IPS DF 6.9 (cell line): ENCODE measurements at regions not wholly inside any gene's neighbourhood (a gene's known extent, or its start where the extent isn't known, plus 50 kb on each side); places are given as distances from the start of the nearest gene placed in this dataset.

Source experiments
- DNase-seq: peaks from one replicate; pipeline ENCODE4 v3.0.0-alpha.2; 2013; ENCODE audit warnings: low read depth, low spot score
- H3K27ac ChIP-seq: one replicate; pipeline ENCODE4 v1.5.1; 2013; ENCODE audit warnings: low read length, control low read depth
- H3K27me3 ChIP-seq: 2 replicates; pipeline ENCODE4 v1.6.1; 2013; ENCODE audit warnings: mild to moderate bottlenecking, low read length; ENCODE audit not compliant: control insufficient read depth, insufficient read depth
- H3K36me3 ChIP-seq: 2 replicates; pipeline ENCODE4 v1.6.1; 2013; ENCODE audit warnings: low read length; ENCODE audit not compliant: control insufficient read depth, insufficient read depth
- H3K4me1 ChIP-seq: 2 replicates; pipeline ENCODE4 v1.6.1; 2013; ENCODE audit warnings: low read length; ENCODE audit not compliant: control insufficient read depth, insufficient read depth
- H3K4me3 ChIP-seq: 2 replicates; pipeline ENCODE4 v1.5.1; 2013; ENCODE audit warnings: mild to moderate bottlenecking, low read length
- H3K9me3 ChIP-seq: 2 replicates; pipeline ENCODE4 v1.6.1; 2013; ENCODE audit warnings: low read length, inconsistent platforms; ENCODE audit not compliant: control insufficient read depth, insufficient read depth
- WGBS: extraction: QIAGEN DNeasy Blood & Tissue Kit; methylation state at CpG from one replicate; pipeline ENCODE4 v1.1.7; 2013; ENCODE audit warnings: mixed read lengths, missing lambda C conversion rate; ENCODE audit not compliant: insufficient read length, insufficient coverage; 5-methylcytosine and 5-hydroxymethylcytosine counted together

- Histone ChIP-seq H3K9me3 (no peaks in the 10 kb centered on the region), H3K27ac (no peak overlapping the region), H3K36me3 (no peaks in the 10 kb centered on the region), H3K4me1 (no peaks in the 10 kb centered on the region), H3K4me3 (no peak overlapping the region), H3K27me3 (no peaks in the 10 kb centered on the region)
- no CpG with 5 or more reads among the region's 4 CpGs for WGBS
- DNase-seq = no peak
These were observed 631.8 kb downstream of the ELAVL2 start for GRCh38 chr9:23194281-23194680.

- Histone ChIP-seq H3K4me3 (no peak overlapping the region), H3K27me3 (no peaks in the 10 kb centered on the region)
These were observed 610.4 kb downstream of the ELAVL2 start for GRCh38 chr9:23215688-23216087.

GRCh38 chr9:23219471-23219870 is 606.6 kb downstream of the ELAVL2 start:
- Histone ChIP-seq H3K4me1 (no peaks in the 10 kb centered on the region), H3K9me3 (no peaks in the 10 kb centered on the region), H3K4me3 (no peak overlapping the region), H3K27me3 (no peaks in the 10 kb centered on the region), H3K27ac (no peak overlapping the region), H3K36me3 (no peaks in the 10 kb centered on the region)
- no CpG with 5 or more reads among the region's 13 CpGs for WGBS
- no peak for DNase-seq

More at GRCh38 chr9:23215688-23216087, 610.4 kb downstream of the ELAVL2 start:
- Histone ChIP-seq H3K27ac (no peak overlapping the region), H3K36me3 (no peaks in the 10 kb centered on the region), H3K9me3 (no peaks in the 10 kb centered on the region), H3K4me1 (no peaks in the 10 kb centered on the region)
- no peak for DNase-seq
- WGBS = no CpG with 5 or more reads among the region's 5 CpGs

- no peak overlapping the region for H3K4me3 ChIP-seq
- WGBS = no CpG with 5 or more reads among the region's 2 CpGs
- no peak for DNase-seq
- H3K27ac ChIP-seq = no peak overlapping the region
- no peaks in the 10 kb centered on the region for H3K4me1 ChIP-seq
- H3K9me3 ChIP-seq = no peaks in the 10 kb centered on the region
- H3K27me3 ChIP-seq = no peaks in the 10 kb centered on the region
- no peaks in the 10 kb centered on the region for H3K36me3 ChIP-seq
These were observed 605.9 kb downstream of the ELAVL2 start for GRCh38 chr9:23220171-23220570.

GRCh38 chr9:23220957-23221356 is 605.1 kb downstream of the ELAVL2 start:
- no CpG with 5 or more reads among the region's 3 CpGs for WGBS
- no peak for DNase-seq
- no peaks in the 10 kb centered on the region for H3K27me3 ChIP-seq

GRCh38 chr9:23229890-23230317 is 596.1 kb downstream of the ELAVL2 start:
- peak; percentile 39 for DNase-seq
- no CpG with 5 or more reads among the region's 6 CpGs for WGBS
- no peak overlapping the region for H3K4me3 ChIP-seq
- H3K27ac ChIP-seq = no peak overlapping the region
- no peaks in the 10 kb centered on the region; the same call in 1 of the 2 replicates for H3K36me3 ChIP-seq
- no peaks in the 10 kb centered on the region for H3K9me3 ChIP-seq
- no peaks in the 10 kb centered on the region for H3K27me3 ChIP-seq
- H3K4me1 ChIP-seq = peaks cover 2% of the 10 kb centered on the region; the same call in 1 of the 2 replicates

More at GRCh38 chr9:23220957-23221356, 605.1 kb downstream of the ELAVL2 start:
- Histone ChIP-seq H3K4me1 (no peaks in the 10 kb centered on the region), H3K27ac (no peak overlapping the region), H3K36me3 (no peaks in the 10 kb centered on the region), H3K4me3 (no peak overlapping the region), H3K9me3 (no peaks in the 10 kb centered on the region)

- WGBS = no CpG with 5 or more reads among the region's 2 CpGs
- no peak overlapping the region for H3K27ac ChIP-seq
- H3K4me3 ChIP-seq = no peak overlapping the region
- no peaks in the 10 kb centered on the region; the same call in 1 of the 2 replicates for H3K36me3 ChIP-seq
- peaks cover 2% of the 10 kb centered on the region; the same call in 1 of the 2 replicates for H3K4me1 ChIP-seq
- DNase-seq = no peak
- no peaks in the 10 kb centered on the region for H3K9me3 ChIP-seq
- no peaks in the 10 kb centered on the region for H3K27me3 ChIP-seq
These were observed 593.2 kb downstream of the ELAVL2 start for GRCh38 chr9:23232831-23233230.

GRCh38 chr9:23243523-23243922 is 582.5 kb downstream of the ELAVL2 start:
- Histone ChIP-seq H3K36me3 (no peaks in the 10 kb centered on the region), H3K27ac (no peak overlapping the region), H3K4me1 (no peaks in the 10 kb centered on the region), H3K27me3 (no peaks in the 10 kb centered on the region), H3K9me3 (no peaks in the 10 kb centered on the region), H3K4me3 (no peak overlapping the region)
- no peak for DNase-seq
- whole genome bisulfite sequencing = no CpG with 5 or more reads among the region's 1 CpG

GRCh38 chr9:23245067-23245466 is 581.0 kb downstream of the ELAVL2 start:
- Histone ChIP-seq H3K27ac (no peak overlapping the region), H3K9me3 (no peaks in the 10 kb centered on the region)

GRCh38 chr9:23254404-23255184 is 571.4 kb downstream of the ELAVL2 start:
- Histone ChIP-seq H3K9me3 (no peaks in the 10 kb centered on the region), H3K27me3 (no peaks in the 10 kb centered on the region), H3K27ac (no peak overlapping the region), H3K36me3 (no peaks in the 10 kb centered on the region), H3K4me1 (peaks cover 3% of the 10 kb centered on the region; the same call in 1 of the 2 replicates), H3K4me3 (no peak overlapping the region)
- DNase-seq = no peak
- no CpG with 5 or more reads among the region's 9 CpGs for WGBS

More at GRCh38 chr9:23245067-23245466, 581.0 kb downstream of the ELAVL2 start:
- no peaks in the 10 kb centered on the region for H3K4me1 ChIP-seq
- no peaks in the 10 kb centered on the region for H3K36me3 ChIP-seq
- H3K4me3 ChIP-seq = no peak overlapping the region
- DNase-seq = no peak
- no peaks in the 10 kb centered on the region for H3K27me3 ChIP-seq

GRCh38 chr9:23255346-23255745 is 570.7 kb downstream of the ELAVL2 start:
- no peaks in the 10 kb centered on the region for H3K36me3 ChIP-seq
- H3K4me1 ChIP-seq = peaks cover 3% of the 10 kb centered on the region; the same call in 1 of the 2 replicates
- WGBS = no CpG with 5 or more reads among the region's 3 CpGs
- H3K9me3 ChIP-seq = no peaks in the 10 kb centered on the region
- DNase-seq = no peak
- H3K27me3 ChIP-seq = no peaks in the 10 kb centered on the region
- H3K4me3 ChIP-seq = no peak overlapping the region
- H3K27ac ChIP-seq = no peak overlapping the region
